ENCODE measurements at regions not wholly inside any gene's neighbourhood (a gene's known extent, or its start where the extent isn't known, plus 50 kb on each side); places are given as distances from the start of the nearest gene placed in this dataset.

DNA sequence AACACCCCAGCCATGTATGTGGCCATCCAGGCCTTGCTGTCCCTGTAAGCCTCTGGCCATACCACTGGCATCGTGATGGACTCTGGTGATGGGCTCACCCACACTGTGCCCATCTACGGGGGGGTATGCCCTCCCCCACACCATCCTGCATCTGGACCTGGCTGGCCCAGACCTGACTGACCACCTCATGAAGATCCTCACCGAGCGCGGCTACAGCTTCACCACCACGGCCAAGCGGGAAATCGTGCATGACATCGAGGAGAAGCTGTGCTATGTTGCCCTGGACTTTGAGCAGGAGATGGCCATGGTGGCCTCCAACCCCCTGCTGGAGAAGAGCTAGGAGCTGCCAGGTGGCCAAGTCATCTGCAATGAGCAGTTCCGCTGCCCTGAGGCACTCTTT lies 80.4 kb upstream of the ZCCHC2 start:
- ATAC-seq (no peak), DNase-seq (no peak)
- H3K4me3 ChIP-seq = no peak overlapping the region
- no peak overlapping the region for H3K27ac ChIP-seq
- no peaks in the 10 kb centered on the region for H3K27me3 ChIP-seq
- no peaks in the 10 kb centered on the region for H3K9me3 ChIP-seq
- peaks cover 12 to 13% of the 10 kb centered on the region in 2 donors for H3K4me1 ChIP-seq
- no peak for TF ChIP-seq POLR2A (IDR thresholded peaks at IDR 0.05)
- TF ChIP-seq, protein P1, sequence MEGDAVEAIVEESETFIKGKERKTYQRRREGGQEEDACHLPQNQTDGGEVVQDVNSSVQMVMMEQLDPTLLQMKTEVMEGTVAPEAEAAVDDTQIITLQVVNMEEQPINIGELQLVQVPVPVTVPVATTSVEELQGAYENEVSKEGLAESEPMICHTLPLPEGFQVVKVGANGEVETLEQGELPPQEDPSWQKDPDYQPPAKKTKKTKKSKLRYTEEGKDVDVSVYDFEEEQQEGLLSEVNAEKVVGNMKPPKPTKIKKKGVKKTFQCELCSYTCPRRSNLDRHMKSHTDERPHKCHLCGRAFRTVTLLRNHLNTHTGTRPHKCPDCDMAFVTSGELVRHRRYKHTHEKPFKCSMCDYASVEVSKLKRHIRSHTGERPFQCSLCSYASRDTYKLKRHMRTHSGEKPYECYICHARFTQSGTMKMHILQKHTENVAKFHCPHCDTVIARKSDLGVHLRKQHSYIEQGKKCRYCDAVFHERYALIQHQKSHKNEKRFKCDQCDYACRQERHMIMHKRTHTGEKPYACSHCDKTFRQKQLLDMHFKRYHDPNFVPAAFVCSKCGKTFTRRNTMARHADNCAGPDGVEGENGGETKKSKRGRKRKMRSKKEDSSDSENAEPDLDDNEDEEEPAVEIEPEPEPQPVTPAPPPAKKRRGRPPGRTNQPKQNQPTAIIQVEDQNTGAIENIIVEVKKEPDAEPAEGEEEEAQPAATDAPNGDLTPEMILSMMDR (IDR thresholded peaks at IDR 0.05 in 4 of 5, conservative IDR thresholded peaks at IDR 0.05 in 1 of 5) = no peak
- in situ Hi-C loops (cut with MboI; ENCODE audit: low sequenced_read_pairs in 4 of 4) = loop anchor here in 1 of 4 donors (10.0 kb wide), 1 partner anchor 72 kb away; no protein-coding TSS in a partner anchor
- intact Hi-C loops (cut with DNase I; ENCODE audit: low total_unique reads) = no loop called here
- H3K36me3 ChIP-seq = no peaks in the 10 kb centered on the region

DNA sequence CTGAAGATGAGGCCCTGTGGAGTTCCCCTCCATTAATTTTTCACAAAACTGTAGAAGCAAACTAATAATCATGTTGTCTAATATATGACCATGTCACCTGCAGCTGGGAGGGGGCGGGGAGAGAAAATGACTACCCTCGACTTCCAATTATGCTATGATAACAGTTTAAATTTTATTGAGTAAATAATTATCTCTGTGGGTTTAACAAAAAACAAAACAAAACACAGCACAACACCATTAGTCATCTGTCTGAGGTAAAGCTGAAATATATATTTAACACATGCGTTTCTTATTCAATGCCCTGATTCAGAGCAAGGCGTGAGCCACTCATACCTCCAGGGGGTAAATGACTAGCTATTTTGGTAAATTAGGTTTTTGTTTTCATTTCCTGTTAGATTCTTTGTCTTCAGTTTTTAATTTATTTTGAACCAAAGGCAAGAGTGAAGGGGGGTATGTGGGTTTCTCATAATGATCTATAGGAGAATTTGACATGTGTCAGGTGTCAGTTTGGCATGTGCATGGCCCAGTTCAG lies 77.4 kb upstream of the ZCCHC2 start:
- in situ Hi-C loops (cut with MboI; ENCODE audit: low sequenced_read_pairs in 4 of 4) (loop anchor here in 1 of 4 donors (10.0 kb wide), 1 partner anchor 69 kb away; no protein-coding TSS in a partner anchor), intact Hi-C loops (cut with DNase I; ENCODE audit: low total_unique reads) (no loop called here)
- Histone ChIP-seq H3K4me3 (no peak overlapping the region), H3K27me3 (no peaks in the 10 kb centered on the region), H3K9me3 (no peaks in the 10 kb centered on the region), H3K36me3 (no peaks in the 10 kb centered on the region), H3K27ac (no peak overlapping the region), H3K4me1 (peaks cover 1 to 3% of the 10 kb centered on the region in 2 donors)
- DNase-seq (no peak), ATAC-seq (no peak)
- TF ChIP-seq, protein P1 (IDR thresholded peaks at IDR 0.05 in 4 of 5, conservative IDR thresholded peaks at IDR 0.05 in 1 of 5) = no peak
- no peak for TF ChIP-seq POLR2A (IDR thresholded peaks at IDR 0.05)

DNA sequence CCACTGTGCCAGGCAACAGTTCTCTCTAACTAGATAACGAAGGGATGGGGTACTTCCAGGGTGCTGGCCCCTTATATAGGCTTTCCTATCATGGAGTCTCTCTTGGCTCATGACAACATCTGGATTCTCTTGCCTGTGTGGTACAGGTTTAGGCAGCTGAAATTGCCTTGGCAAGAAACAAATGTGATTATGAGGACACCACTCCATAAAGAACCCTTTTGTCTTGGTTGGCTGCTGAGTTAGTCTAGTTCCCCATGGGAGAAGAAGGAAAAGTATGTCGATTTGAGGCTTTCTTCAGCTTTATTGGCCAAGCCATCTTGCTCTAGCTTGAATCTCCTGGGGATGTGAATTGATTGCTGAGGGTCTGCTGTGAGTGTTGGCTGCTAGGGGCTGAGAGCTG lies 76.3 kb upstream of the ZCCHC2 start:
- no peaks in the 10 kb centered on the region for H3K9me3 ChIP-seq
- H3K4me1 ChIP-seq = peaks cover 12 to 13% of the 10 kb centered on the region in 2 donors
- no peaks in the 10 kb centered on the region for H3K27me3 ChIP-seq
- no peak for ATAC-seq
- intact Hi-C loops (cut with DNase I; ENCODE audit: low total_unique reads) = no loop called here
- TF ChIP-seq POLR2A (IDR thresholded peaks at IDR 0.05) = no peak
- TF ChIP-seq, protein P1 (IDR thresholded peaks at IDR 0.05 in 4 of 5, conservative IDR thresholded peaks at IDR 0.05 in 1 of 5) = no peak
- no peak overlapping the region for H3K4me3 ChIP-seq
- in situ Hi-C loops (cut with MboI; ENCODE audit: low sequenced_read_pairs in 4 of 4) = loop anchor here in 1 of 4 donors (10.0 kb wide), 1 partner anchor 68 kb away; no protein-coding TSS in a partner anchor
- H3K36me3 ChIP-seq = no peaks in the 10 kb centered on the region
- no peak for DNase-seq
- no peak overlapping the region for H3K27ac ChIP-seq

DNA sequence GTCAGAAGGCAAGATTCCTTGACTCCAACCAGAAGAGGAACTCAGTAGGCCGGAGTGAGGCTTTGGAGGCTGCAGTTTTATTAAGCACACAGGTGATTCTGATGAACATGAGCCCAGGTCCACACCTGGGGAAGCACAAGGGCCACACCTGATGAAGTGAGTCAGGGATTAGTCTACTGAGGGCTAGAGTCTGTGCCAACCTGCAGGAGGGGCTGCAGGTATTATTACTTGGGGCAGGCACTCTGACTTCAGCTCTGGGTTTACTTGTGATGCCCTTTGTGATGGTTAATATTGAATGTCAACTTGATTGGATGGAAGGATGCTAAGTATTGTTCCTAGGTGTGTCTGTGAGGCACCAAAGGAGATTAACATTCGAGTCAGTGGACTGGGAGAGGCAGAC lies 75.2 kb upstream of the ZCCHC2 start:
- no peak for TF ChIP-seq POLR2A (IDR thresholded peaks at IDR 0.05)
- TF ChIP-seq, protein P1 (IDR thresholded peaks at IDR 0.05 in 4 of 5, conservative IDR thresholded peaks at IDR 0.05 in 1 of 5) = no peak
- Histone ChIP-seq H3K9me3 (no peaks in the 10 kb centered on the region), H3K4me3 (no peak overlapping the region), H3K4me1 (peaks cover 21 to 22% of the 10 kb centered on the region in 2 donors), H3K36me3 (no peaks in the 10 kb centered on the region), H3K27ac (no peak overlapping the region), H3K27me3 (no peaks in the 10 kb centered on the region)
- no peak for ATAC-seq
- no peak for DNase-seq
- intact Hi-C loops (cut with DNase I; ENCODE audit: low total_unique reads) (no loop called here), in situ Hi-C loops (cut with MboI; ENCODE audit: low sequenced_read_pairs in 4 of 4) (loop anchor here in 1 of 4 donors (10.0 kb wide), 1 partner anchor 67 kb away; no protein-coding TSS in a partner anchor)
